T1000 (cell line): ENCODE measurements at regions not wholly inside any gene's neighbourhood (a gene's known extent, or its start where the extent isn't known, plus 50 kb on each side); places are given as distances from the start of the nearest gene placed in this dataset.

Experiments used
- DNase-seq: peaks from one replicate; lab custom pipeline; 2025; ENCODE audit warnings: mixed read lengths; lab: John Stamatoyannopoulos, UW

DNA sequence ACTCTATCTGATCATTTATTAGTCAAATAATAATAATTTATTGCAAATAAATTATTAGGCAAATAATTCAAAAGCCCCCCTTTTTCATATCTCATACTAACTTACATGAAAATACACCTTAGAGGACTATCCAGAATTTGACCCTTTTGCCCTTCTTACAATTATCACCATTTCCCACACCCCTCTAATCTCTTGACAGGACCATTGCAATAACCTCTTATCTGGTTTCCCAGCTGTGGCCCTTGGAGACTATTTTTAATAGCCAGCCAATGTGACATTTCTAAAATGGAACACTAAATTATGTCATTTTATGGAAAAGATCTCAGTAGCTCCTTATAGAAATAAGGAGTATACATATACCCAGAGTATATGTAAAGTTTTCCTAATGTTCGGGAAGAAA, 588.4 kb upstream of the COX7C start:
- no peak for DNase-seq

GRCh38 chr5:86030753-86031152, 587.0 kb upstream of the COX7C start:
- DNase-seq, result no peak

DNA sequence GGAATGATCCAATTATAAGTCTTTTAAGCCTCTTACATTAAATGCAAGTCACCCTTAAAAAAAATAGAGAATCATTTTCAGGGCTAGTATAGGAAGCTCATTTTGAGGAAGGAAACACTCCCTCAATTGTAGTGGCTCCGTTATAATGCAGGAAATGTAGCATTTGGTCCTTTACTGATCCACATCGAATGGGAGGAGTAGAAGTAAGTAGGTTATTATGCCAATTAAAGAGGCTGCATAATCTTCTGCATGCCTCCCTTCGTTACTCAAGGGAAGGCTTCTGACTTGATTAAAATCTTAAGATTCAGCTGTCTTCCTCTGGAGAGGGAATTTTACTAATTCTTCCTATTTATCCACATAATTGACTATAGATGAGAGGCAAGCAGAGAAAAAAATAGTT, 579.2 kb upstream of the COX7C start:
- DNase-seq, result no peak

DNA sequence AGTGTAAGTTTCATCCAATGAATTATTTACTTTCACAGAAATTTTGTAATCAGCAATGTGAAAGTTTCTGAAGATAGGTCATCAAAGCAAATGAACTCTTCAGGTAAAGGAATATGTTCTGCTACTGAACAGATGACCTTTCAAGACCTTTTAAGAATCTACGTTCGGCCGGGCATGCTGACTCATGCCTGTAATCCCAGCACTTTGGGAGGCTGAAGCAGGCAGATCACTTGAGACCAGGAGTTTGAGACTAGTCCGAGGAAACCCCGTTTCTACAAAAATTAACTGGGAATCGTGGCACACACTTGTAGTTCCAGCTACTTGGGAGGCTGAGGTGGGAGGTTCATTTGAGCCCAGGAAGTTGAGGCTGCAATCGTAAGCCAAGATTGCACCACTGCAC, 578.4 kb upstream of the COX7C start:
- DNase-seq, result no peak

DNA sequence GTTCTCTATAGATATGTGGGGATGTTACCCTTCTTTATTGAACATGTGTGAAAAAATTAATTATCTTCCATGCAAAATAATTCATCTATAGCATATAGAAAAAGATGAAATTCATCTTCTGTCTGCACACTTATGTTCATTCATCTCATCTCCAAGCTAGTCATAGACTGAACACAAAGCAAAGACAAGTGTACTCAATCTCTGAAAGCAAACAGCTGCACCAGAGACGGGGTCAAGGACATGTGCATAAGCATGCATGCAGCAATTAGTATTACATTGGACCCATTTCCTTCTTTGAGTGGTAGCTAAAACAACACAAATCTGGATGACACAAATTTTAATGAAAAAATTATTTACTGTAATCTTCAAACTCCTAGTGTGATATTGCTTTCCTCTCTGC, 547.0 kb upstream of the COX7C start:
- no peak for DNase-seq

GRCh38 chr5:86074297-86074696, 543.4 kb upstream of the COX7C start:
- no peak for DNase-seq

DNA sequence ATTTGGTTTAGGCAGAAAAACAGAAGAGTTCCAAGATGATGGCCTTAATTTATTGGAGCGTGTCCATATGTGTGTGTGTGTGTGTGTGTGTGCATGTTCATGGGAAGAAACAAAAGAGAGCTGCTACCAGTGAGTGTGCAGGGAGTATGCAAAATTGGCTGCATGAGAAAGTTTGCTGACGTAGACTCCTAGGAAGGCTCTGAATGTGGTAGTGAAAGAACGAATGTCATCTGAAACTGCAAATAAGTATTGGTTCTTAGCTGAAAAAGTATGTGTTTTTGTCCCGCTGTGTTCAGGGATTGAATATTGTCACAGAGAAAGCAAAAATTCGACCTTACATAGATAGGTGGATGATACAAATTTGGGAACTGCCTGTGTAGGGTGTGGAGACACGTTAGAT, 542.6 kb upstream of the COX7C start:
- DNase-seq, result no peak

- no peak for DNase-seq
Measured at GRCh38 chr5:86095092-86095491, 522.6 kb upstream of the COX7C start.

DNA sequence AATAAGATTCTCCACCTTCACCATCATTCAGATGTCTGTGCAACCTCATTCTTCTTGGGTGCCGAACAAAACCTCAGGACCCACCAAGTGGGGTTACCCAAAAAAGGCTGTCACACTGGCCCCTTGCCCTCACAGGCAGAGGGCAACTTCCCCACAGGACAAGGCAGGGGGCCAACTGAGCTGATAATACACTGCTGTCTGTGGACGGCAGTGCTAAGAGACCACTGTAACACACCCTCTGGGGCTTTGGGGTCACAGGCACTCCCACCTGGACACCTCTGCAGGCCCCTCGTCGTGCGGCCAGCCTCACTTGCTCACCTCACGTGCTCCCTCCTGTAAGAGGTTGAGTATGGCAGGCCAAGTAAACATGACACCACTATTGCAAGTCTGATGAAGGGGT, 515.8 kb upstream of the COX7C start:
- no peak for DNase-seq

- no peak for DNase-seq
Measured at GRCh38 chr5:86108825-86109224, 508.9 kb upstream of the COX7C start.

- no peak for DNase-seq
Measured at GRCh38 chr5:86112249-86112648, 505.5 kb upstream of the COX7C start.

DNA sequence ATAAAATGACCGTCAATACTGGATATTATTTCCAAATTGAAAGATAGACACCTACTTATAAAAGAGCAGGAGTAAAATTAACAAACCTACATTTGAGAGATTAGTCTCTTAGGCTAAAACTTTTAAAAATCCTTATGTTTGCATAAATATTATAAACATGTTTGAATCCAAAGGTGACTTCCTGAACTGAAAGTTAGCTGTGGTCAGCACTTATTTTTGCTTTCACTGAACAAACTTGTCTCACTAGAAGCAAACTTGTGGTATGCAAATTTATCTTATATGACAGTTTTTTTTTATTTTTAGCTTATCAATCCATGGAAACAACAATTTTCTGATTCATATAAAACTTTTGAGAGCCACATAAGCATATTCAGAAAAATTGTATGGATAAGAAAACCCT, 502.6 kb upstream of the COX7C start:
- DNase-seq, result no peak

- DNase-seq, result no peak
Measured at GRCh38 chr5:86118542-86118941, 499.2 kb upstream of the COX7C start.

DNA sequence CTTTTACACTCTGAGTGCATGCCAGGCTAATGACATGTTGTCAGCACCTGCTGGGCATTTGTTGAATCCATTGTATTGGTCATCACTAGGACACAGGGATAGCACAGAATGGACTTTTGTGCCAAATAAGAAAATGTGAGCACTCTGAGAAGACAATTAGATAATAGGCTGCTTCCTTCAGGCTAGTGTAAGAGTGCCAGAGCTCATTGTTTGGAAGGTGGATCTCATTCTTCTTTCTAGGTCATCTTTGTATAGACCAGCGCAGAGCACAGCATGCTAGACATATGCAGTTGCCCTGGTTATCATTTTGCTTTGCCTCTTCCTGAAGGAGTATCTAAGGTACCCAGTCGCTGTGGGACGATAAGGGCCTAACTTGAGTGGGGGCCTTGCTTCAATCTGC, 493.4 kb upstream of the COX7C start:
- no peak for DNase-seq

- DNase-seq, result no peak
Measured at GRCh38 chr5:86125731-86126601, 491.8 kb upstream of the COX7C start.

DNA sequence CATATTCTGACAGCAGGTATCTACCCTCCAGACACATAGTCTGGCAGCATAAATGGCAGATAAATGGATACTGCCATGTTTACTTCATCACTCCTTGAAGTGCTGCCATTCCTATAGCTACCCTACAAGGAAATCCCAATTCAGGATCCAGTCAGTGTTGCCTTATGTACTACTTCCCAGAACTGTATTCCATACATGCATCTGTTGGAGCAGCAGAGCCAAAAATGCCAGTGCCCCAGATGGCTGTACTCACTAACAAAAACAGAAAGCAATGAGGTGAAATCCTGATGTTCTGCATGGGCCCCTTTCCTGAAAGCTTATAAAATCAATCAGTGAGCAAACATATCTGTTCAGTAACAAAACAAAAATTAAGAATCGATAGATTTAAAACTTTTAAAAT, 490.0 kb upstream of the COX7C start:
- DNase-seq, result no peak

- DNase-seq, result no peak
Measured at GRCh38 chr5:86129009-86129408, 488.7 kb upstream of the COX7C start.

DNA sequence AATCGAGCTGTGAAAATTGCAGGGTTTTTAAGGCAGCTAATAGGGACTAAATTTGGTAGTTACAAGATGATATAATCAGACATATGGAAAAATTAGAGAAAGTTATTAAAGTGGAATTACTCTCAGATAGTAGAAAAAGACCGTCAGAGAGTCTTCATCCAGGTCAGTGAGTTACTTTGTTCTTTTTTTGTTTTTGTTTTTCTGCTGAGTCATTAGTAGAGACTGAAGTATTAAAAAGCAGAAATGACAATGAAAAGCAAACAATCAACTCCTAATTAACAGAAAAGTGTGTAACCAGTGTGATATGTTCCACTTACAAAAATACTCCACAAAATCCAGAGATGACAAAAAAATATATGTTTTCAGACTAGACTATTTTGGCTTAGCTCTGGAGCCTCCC, 480.4 kb upstream of the COX7C start:
- no peak for DNase-seq

DNA sequence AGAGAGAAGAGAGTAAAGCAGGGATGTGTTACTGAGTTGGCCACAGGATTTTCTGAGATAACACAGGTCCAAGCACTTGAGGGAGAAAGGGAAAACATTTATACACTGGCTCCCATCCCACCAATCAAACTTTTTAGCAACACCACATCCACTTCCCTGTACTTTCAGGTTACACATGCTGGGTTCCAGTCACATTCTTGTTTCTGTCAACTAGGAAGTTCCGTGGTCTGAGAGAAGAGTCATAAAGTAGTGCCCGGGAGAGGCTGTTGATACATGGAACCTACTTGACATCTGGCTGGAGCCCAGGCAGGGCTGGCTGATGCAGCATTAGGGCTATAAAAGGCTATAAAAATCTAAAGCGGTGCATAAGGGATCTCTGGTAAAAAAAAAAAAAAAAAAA, 473.9 kb upstream of the COX7C start:
- no peak for DNase-seq

DNA sequence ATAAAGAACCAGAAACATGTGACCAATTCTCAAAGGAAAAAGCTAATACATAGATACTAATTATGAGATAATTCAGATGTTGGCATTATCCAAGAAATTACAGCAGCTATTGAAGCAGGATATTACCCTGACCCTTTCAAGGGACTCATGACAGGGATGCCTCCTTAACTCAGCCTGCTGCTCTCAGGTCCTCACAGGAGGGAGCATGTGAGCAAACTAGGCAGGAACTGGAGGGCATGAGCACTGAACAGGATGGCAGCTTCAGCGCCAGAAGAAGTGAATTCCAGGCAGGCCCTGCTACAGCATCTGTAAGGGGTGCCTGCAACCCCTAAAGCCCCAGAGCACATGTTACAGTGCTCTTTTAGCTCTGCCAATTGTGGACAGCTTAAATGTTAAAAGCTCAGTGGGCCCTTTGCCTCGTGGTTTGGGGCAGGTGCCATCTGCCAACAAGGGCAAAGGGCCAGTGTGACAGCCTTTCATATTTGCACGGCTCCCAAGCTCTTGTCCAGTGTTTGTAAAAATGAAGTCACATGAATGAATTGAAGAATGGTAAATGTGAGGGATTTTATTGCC, 464.7 kb upstream of the COX7C start:
- DNase-seq, result no peak

- DNase-seq, result no peak
Measured at GRCh38 chr5:86155796-86156195, 461.9 kb upstream of the COX7C start.

DNA sequence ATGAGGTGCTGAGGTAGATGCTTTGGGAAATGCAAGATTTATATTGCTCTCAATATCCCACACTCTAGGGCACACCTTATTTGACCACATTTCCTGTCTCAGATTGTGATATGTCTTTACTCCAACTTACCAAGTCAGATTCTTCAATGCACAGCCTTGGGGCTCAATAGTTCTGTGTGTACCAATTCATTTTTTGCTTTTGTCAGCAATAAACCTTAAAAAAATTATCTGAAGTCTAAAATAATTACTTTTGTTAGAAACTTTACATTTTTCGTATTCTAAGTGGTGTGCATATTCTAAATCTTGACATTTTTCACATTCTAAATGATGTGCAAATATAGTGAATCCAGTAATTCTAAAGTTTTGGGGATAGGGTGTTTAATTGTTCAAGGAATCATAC, 447.5 kb upstream of the COX7C start:
- DNase-seq, result no peak

- DNase-seq, result no peak
Measured at GRCh38 chr5:86175224-86175623, 442.5 kb upstream of the COX7C start.

DNA sequence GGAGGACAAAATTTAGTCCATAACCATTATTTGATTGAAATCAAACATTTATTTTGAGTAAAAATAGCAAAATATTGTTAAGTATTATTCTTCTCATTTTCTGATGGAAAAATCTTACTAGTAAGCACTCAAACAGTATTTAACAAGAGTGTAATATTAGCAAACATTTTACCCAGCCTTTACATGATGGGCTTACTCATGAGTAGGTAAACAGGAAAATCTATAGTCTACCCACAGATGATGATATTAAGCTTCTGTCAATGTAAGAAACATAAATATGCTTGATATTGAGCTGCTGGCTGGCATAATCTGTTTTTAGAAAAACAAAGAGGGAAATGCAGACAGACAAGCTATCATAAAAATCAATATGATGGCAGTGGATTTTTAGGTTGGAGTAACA, 418.5 kb upstream of the COX7C start:
- DNase-seq, result no peak
